ENCODE measurements at regions not wholly inside any gene's neighbourhood (a gene's known extent, or its start where the extent isn't known, plus 50 kb on each side); places are given as distances from the start of the nearest gene placed in this dataset.

- no peaks in the 10 kb centered on the region for H3K36me3 ChIP-seq (ENCODE audit: control insufficient read depth, insufficient read depth, low read length)
- no peak overlapping the region for H3K4me3 ChIP-seq (ENCODE audit: low read depth, low read length)
- TF ChIP-seq CTCF (IDR thresholded peaks at IDR 0.05; ENCODE audit: insufficient read depth, low read depth, low read length) = no peak
- ChIA-PET CTCF (interaction anchor here (0.9 kb wide), 1 partner anchor 11 kb away, joined by 6 read pairs; no protein-coding TSS in a partner anchor), POLR2A (no interaction called here)
- DNase-seq (ENCODE audit: low read depth) = no peak
- H3K27me3 ChIP-seq (ENCODE audit: control insufficient read depth, insufficient read depth, low read length) = no peaks in the 10 kb centered on the region
Observed at GRCh38 chr2:198544461-198544860, 740.1 kb downstream of the PLCL1 start.

- no peak for DNase-seq (ENCODE audit: low read depth)
- no peaks in the 10 kb centered on the region for H3K27me3 ChIP-seq (ENCODE audit: control insufficient read depth, insufficient read depth, low read length)
- CTCF ChIA-PET = no interaction called here
- TF ChIP-seq CTCF (IDR thresholded peaks at IDR 0.05; ENCODE audit: insufficient read depth, low read depth, low read length) = no peak
- POLR2A ChIA-PET = no interaction called here
- no peak overlapping the region for H3K4me3 ChIP-seq (ENCODE audit: low read depth, low read length)
- no peaks in the 10 kb centered on the region for H3K36me3 ChIP-seq (ENCODE audit: control insufficient read depth, insufficient read depth, low read length)
Observed at GRCh38 chr2:198534756-198535155, 730.4 kb downstream of the PLCL1 start.

GRCh38 chr2:198525211-198525969 lies 721.0 kb downstream of the PLCL1 start:
- no peak for DNase-seq (ENCODE audit: low read depth)
- H3K4me3 ChIP-seq (ENCODE audit: low read depth, low read length) = no peak overlapping the region
- ChIA-PET POLR2A (no interaction called here), CTCF (no interaction called here)
- no peaks in the 10 kb centered on the region for H3K36me3 ChIP-seq (ENCODE audit: control insufficient read depth, insufficient read depth, low read length)
- no peaks in the 10 kb centered on the region for H3K27me3 ChIP-seq (ENCODE audit: control insufficient read depth, insufficient read depth, low read length)
- no peak for TF ChIP-seq CTCF (IDR thresholded peaks at IDR 0.05; ENCODE audit: insufficient read depth, low read depth, low read length)

GRCh38 chr2:198523710-198524109 lies 719.3 kb downstream of the PLCL1 start:
- Histone ChIP-seq H3K27me3 (ENCODE audit: control insufficient read depth, insufficient read depth, low read length) (no peaks in the 10 kb centered on the region), H3K36me3 (ENCODE audit: control insufficient read depth, insufficient read depth, low read length) (no peaks in the 10 kb centered on the region), H3K4me3 (ENCODE audit: low read depth, low read length) (no peak overlapping the region)
- DNase-seq (ENCODE audit: low read depth) = no peak
- ChIA-PET POLR2A (no interaction called here), CTCF (no interaction called here)
- no peak for TF ChIP-seq CTCF (IDR thresholded peaks at IDR 0.05; ENCODE audit: insufficient read depth, low read depth, low read length)

- POLR2A ChIA-PET = interaction anchor here (0.6 kb wide), 1 partner anchor 220 kb away, joined by 4 read pairs; no protein-coding TSS in a partner anchor
- CTCF ChIA-PET = interaction anchor here (0.6 kb wide), 1 partner anchor 1356 kb away, joined by 4 read pairs; no protein-coding TSS in a partner anchor
- no peak overlapping the region for H3K4me3 ChIP-seq (ENCODE audit: low read depth, low read length)
- no peaks in the 10 kb centered on the region for H3K27me3 ChIP-seq (ENCODE audit: control insufficient read depth, insufficient read depth, low read length)
- no peak for TF ChIP-seq CTCF (IDR thresholded peaks at IDR 0.05; ENCODE audit: insufficient read depth, low read depth, low read length)
- no peak for DNase-seq (ENCODE audit: low read depth)
- no peaks in the 10 kb centered on the region for H3K36me3 ChIP-seq (ENCODE audit: control insufficient read depth, insufficient read depth, low read length)
Observed at GRCh38 chr2:198518935-198519334, 714.5 kb downstream of the PLCL1 start.
